HG02763 (cell line): ENCODE measurements at regions not wholly inside any gene's neighbourhood (a gene's known extent, or its start where the extent isn't known, plus 50 kb on each side); places are given as distances from the start of the nearest gene placed in this dataset.
A peak's percentile ranks its signal among the peaks of the same experiment; 100 is the strongest.
"Not testable (repeated sequence)": the region's sequence is repeated elsewhere in the genome, so short reads cannot be mapped to it uniquely, and the experiment has no call there.

ENCODE experiments used
- ATAC-seq: cut with Tn5 transposase; IDR thresholded peaks from one replicate; pipeline ENCODE4 v1.9.1; 2021; ENCODE audit warnings: mild to moderate bottlenecking, moderate library complexity; ENCODE audit not compliant: unreplicated experiment

- ATAC-seq = peak; percentile 81
Observed at GRCh38 chrX:22758807-22759481, 240.8 kb upstream of the DDX53 start.

GRCh38 chrX:22760513-22761057, 239.2 kb upstream of the DDX53 start:
- ATAC-seq = no peak

GRCh38 chrX:22788221-22788620, 211.5 kb upstream of the DDX53 start:
- no peak for ATAC-seq

GRCh38 chrX:22795671-22796070, 204.1 kb upstream of the DDX53 start:
- ATAC-seq = no peak

GRCh38 chrX:22800360-22800759, 199.4 kb upstream of the DDX53 start:
- no peak for ATAC-seq

- ATAC-seq = no peak
Observed at GRCh38 chrX:22800806-22801205, 199.0 kb upstream of the DDX53 start.

- peak; percentile 46 for ATAC-seq
Observed at GRCh38 chrX:22803353-22803752, 196.4 kb upstream of the DDX53 start.

- no peak for ATAC-seq
Observed at GRCh38 chrX:22810876-22811275, 188.9 kb upstream of the DDX53 start.

- ATAC-seq = no peak
Observed at GRCh38 chrX:22818061-22818460, 181.7 kb upstream of the DDX53 start.

GRCh38 chrX:22855693-22856092, 144.1 kb upstream of the DDX53 start:
- no peak for ATAC-seq

GRCh38 chrX:22859642-22860041, 140.1 kb upstream of the DDX53 start:
- no peak for ATAC-seq

GRCh38 chrX:22866801-22867200, 133.0 kb upstream of the DDX53 start:
- ATAC-seq = not testable (repeated sequence)

GRCh38 chrX:22882543-22882942, 117.2 kb upstream of the DDX53 start:
- no peak for ATAC-seq

- ATAC-seq = no peak
Observed at GRCh38 chrX:22889819-22890218, 109.9 kb upstream of the DDX53 start.

GRCh38 chrX:22912616-22913015, 87.1 kb upstream of the DDX53 start:
- no peak for ATAC-seq

- no peak for ATAC-seq
Observed at GRCh38 chrX:22922961-22923360, 76.8 kb upstream of the DDX53 start.

GRCh38 chrX:22934640-22935039, 65.1 kb upstream of the DDX53 start:
- ATAC-seq = no peak

GRCh38 chrX:22944945-22945344, 54.8 kb upstream of the DDX53 start:
- ATAC-seq = no peak
